C4-2B (cell line): ENCODE measurements at regions not wholly inside any gene's neighbourhood (a gene's known extent, or its start where the extent isn't known, plus 50 kb on each side); places are given as distances from the start of the nearest gene placed in this dataset.

Experiments used
- CTCF ChIP-seq: fragments of 450-650 bp; conservative IDR thresholded peaks from 2 replicates; pipeline ENCODE4 v1.5.1; 2017; ENCODE audit warnings: mild to moderate bottlenecking
- ZFX ChIP-seq: fragments of 450-650 bp; IDR thresholded peaks from 2 replicates; pipeline ENCODE4 v1.6.1; 2017

GRCh38 chr6:105951322-105951721, 134.8 kb upstream of the PRDM1 start:
- no peak for TF ChIP-seq CTCF
- no peak for TF ChIP-seq ZFX
